KMS-11 (cell line): ENCODE measurements at regions not wholly inside any gene's neighbourhood (a gene's known extent, or its start where the extent isn't known, plus 50 kb on each side); places are given as distances from the start of the nearest gene placed in this dataset.

Source experiments
- H2AFZ ChIP-seq: fragments of 200-600 bp; sonication (generic); 2 replicates; pipeline ENCODE4 v1.6.1; 2016; ENCODE audit warnings: antibody characterized with exemption, mixed run types, low read depth
- H3K27ac ChIP-seq: fragments of 200-600 bp; sonication (generic); 2 replicates; pipeline ENCODE4 v1.6.1; 2016; ENCODE audit warnings: mild to moderate bottlenecking, mixed run types
- H3K27me3 ChIP-seq: fragments of 200-600 bp; sonication (generic); 2 replicates; pipeline ENCODE4 v1.6.1; 2017; ENCODE audit warnings: mild to moderate bottlenecking, low read depth, mixed run types, moderate library complexity; ENCODE audit not compliant: insufficient read depth
- H3K36me3 ChIP-seq: fragments of 200-600 bp; sonication (generic); 2 replicates; pipeline ENCODE4 v1.6.1; 2017; ENCODE audit warnings: mild to moderate bottlenecking, mixed run types; ENCODE audit not compliant: insufficient read depth
- H3K4me1 ChIP-seq: fragments of 200-600 bp; sonication (generic); 2 replicates; pipeline ENCODE4 v1.6.1; 2016; ENCODE audit warnings: mild to moderate bottlenecking, low read depth, mixed run types; ENCODE audit not compliant: poor library complexity, severe bottlenecking
- H3K4me2 ChIP-seq: fragments of 200-600 bp; sonication (generic); 2 replicates; pipeline ENCODE4 v1.7.0; 2016; ENCODE audit warnings: mild to moderate bottlenecking, mixed run types
- H3K4me3 ChIP-seq: fragments of 200-600 bp; sonication (generic); IDR thresholded peaks from 2 replicates; pipeline ENCODE4 v1.6.1; 2017; ENCODE audit warnings: low read depth, low read length, mixed read lengths; ENCODE audit not compliant: insufficient read depth
- H3K79me2 ChIP-seq: fragments of 200-600 bp; sonication (generic); 2 replicates; pipeline ENCODE4 v1.6.1; 2016; ENCODE audit warnings: low read depth, mixed run types; ENCODE audit not compliant: insufficient read depth
- H3K9ac ChIP-seq: fragments of 200-600 bp; sonication (generic); 2 replicates; pipeline ENCODE4 v1.6.1; 2016; ENCODE audit warnings: mild to moderate bottlenecking, mixed run types
- H4K20me1 ChIP-seq: fragments of 200-600 bp; sonication (generic); 2 replicates; pipeline ENCODE4 v1.6.1; 2016; ENCODE audit warnings: mild to moderate bottlenecking, mixed run types; ENCODE audit not compliant: insufficient read depth
- TF ChIP-seq, protein P1 (sequence below): fragments of 200-600 bp; sonication (generic); conservative IDR thresholded peaks from 2 replicates; pipeline ENCODE4 v1.6.1; 2017; ENCODE audit warnings: low read depth, mild to moderate bottlenecking, antibody characterized with exemption, low read length, moderate library complexity, mixed read lengths

DNA sequence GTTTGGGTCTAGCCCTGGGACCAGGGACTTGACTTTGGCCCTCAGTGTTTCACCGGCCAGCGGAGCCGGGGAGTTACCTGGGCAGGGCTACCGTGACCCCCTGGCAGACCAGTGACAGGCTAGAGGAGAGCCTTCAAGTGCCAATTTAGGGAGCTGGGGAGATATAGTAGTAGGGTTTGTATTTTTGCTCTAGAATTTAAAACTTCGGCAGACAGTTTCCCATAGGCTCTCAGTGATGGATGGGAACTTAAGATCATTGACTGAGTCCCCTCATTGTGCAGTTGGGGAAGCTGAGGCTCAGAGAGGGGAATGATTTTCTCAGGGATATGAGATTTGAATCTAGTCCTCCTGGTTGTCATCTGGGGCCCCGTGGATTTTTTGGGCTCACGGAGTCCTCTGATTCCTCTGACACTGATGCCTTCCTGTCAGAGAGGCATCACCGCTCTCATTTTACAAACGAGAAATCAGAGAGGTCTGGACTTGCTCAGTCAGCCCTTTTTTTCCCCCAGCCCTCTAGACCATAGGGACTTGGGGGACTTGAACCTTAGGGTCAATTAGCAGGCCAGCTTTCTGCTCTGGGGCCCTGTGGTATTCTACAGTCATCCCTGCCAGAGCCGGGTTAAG is 58.3 kb upstream of the ACOT11 start:
- H2AFZ ChIP-seq = peak overlapping the region; percentile 98
- H3K4me2 ChIP-seq = peak overlapping the region; percentile 95

DNA sequence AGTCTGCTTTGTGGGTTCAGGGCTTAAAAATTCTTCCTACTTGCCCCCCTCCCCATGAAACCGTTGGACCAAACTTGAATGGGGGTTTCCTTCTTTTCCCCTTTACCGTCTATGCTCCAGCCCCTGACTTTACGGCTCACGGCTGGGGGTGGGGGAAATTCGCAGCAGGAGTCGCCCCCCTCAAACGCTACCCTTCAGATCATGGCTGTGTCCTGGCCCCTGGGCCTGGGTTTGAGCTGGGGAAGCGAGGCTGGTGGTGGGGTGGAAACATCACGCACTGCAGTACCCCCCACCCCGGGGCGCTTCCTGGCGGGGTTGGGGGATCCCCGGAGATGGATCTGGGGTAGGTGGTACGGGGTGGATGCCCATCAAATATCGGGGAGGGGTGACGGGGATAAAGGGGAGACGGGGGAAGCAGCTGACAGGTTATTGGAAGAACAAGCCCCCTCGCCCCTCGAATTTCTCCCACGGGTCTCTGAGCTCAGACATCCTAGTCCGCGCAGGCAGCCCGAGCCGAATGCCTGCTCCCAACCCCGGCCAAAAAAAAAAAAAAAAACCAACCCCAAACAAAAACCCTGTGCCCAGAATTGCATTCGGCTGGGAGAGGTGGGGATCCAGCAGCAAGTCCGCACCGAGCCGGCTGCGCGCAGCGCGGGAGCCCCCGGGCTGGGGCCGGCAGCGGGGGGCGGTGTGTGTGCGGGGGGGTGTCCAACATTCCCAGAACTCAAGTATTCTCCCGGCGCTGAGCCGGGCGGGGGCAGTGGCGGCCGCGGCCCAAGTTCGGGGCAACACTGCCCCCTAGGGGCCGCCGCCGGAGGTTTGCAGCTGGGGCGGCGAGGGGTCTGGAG is 59.0 kb upstream of the ACOT11 start:
- H4K20me1 ChIP-seq = no peaks in the 10 kb centered on the region
- TF ChIP-seq, protein P1, sequence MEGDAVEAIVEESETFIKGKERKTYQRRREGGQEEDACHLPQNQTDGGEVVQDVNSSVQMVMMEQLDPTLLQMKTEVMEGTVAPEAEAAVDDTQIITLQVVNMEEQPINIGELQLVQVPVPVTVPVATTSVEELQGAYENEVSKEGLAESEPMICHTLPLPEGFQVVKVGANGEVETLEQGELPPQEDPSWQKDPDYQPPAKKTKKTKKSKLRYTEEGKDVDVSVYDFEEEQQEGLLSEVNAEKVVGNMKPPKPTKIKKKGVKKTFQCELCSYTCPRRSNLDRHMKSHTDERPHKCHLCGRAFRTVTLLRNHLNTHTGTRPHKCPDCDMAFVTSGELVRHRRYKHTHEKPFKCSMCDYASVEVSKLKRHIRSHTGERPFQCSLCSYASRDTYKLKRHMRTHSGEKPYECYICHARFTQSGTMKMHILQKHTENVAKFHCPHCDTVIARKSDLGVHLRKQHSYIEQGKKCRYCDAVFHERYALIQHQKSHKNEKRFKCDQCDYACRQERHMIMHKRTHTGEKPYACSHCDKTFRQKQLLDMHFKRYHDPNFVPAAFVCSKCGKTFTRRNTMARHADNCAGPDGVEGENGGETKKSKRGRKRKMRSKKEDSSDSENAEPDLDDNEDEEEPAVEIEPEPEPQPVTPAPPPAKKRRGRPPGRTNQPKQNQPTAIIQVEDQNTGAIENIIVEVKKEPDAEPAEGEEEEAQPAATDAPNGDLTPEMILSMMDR = peak; percentile 98
- H3K4me3 ChIP-seq = no peak overlapping the region
- H3K36me3 ChIP-seq = no peaks in the 10 kb centered on the region
- peak overlapping the region; percentile 95 for H3K4me2 ChIP-seq
- H2AFZ ChIP-seq = peak overlapping the region; percentile 98
- H3K9ac ChIP-seq = peak overlapping the region; percentile 95
- peak overlapping the region; percentile 88 for H3K27ac ChIP-seq
- H3K27me3 ChIP-seq = no peaks in the 10 kb centered on the region
- H3K79me2 ChIP-seq = no peaks in the 10 kb centered on the region
- peaks cover 14% of the 10 kb centered on the region for H3K4me1 ChIP-seq

More for the DNA sequence above, 58.3 kb upstream of the ACOT11 start:
- Histone ChIP-seq H3K27me3 (no peaks in the 10 kb centered on the region), H3K4me1 (peaks cover 14% of the 10 kb centered on the region), H3K36me3 (no peaks in the 10 kb centered on the region), H3K27ac (no peak overlapping the region), H4K20me1 (no peaks in the 10 kb centered on the region), H3K9ac (peak overlapping the region; percentile 95), H3K79me2 (no peaks in the 10 kb centered on the region), H3K4me3 (no peak overlapping the region)
- TF ChIP-seq, protein P1 = peak; percentile 68

DNA sequence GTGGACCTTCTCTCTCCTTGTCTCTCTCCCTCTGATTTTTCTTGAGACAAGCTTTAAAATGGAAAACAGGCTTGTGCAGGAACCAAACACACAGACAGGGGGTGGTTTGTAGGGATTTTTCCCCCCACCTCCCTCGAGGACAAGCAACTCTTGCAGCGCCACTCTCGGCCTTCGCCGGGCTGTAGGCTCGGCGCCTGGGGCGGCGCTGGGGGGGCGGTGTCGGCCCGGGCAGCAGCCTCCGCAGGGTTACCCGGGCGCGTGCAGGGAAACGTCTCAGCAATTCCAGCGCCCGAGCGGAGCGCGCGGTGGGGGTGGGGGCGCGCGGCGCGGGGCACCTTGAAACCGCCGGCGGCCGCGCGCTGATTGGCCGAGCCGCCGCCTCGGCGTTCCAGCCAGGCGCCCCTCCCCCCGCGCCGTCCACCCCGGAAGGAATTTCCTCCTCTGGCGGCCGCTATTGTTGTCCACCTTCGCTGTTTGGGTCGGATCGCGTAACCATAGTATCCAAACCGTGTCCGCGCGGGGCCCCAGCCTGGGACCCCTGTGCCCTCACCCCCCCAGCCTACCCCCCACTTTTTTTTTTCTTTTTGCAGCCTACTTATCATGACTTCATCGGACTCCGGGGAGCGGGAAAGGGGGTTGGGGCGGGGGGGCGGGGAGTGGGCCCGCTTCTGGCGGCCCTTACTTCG is 59.8 kb upstream of the ACOT11 start:
- TF ChIP-seq, protein P1 = no peak
- Histone ChIP-seq H2AFZ (peak overlapping the region; percentile 98), H3K4me3 (no peak overlapping the region), H4K20me1 (no peaks in the 10 kb centered on the region), H3K27me3 (no peaks in the 10 kb centered on the region), H3K36me3 (no peaks in the 10 kb centered on the region), H3K9ac (peak overlapping the region; percentile 95), H3K4me1 (peaks cover 14% of the 10 kb centered on the region), H3K4me2 (peak overlapping the region; percentile 95), H3K27ac (peak overlapping the region; percentile 88), H3K79me2 (no peaks in the 10 kb centered on the region)

DNA sequence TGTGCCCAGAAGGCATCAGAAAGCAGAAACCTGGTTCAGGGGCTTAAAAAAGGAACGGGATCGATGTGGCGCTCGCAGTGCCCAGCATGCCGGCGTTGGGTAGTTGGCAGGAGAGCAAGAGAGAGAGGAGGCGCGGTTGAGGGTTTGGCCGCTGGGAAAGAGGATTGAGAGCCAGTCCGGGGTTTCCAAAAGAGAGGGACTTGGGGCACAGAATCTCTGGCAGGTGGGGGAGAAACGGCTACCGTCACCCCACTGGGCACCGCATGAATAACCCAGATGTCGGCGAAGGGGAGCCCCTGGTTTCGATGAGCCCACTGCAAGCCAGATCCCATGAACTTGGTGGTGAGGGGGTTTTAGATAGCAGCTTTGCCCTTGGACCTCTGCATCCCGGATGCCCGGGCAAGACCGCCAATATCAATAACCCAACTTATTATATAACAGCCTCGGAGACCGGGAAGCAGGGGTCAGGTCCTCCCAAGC is 60.4 kb upstream of the ACOT11 start:
- H3K4me2 ChIP-seq = peak overlapping the region; percentile 95
- no peak overlapping the region for H3K4me3 ChIP-seq
- no peaks in the 10 kb centered on the region for H4K20me1 ChIP-seq
- no peaks in the 10 kb centered on the region for H3K36me3 ChIP-seq
- peak overlapping the region; percentile 95 for H3K9ac ChIP-seq
- peaks cover 14% of the 10 kb centered on the region for H3K4me1 ChIP-seq
- no peaks in the 10 kb centered on the region for H3K79me2 ChIP-seq
- 0 out of 2 replicates have a peak overlapping the region, but pooled peaks have one; percentile 88 for H3K27ac ChIP-seq
- TF ChIP-seq, protein P1 = no peak
- H3K27me3 ChIP-seq = no peaks in the 10 kb centered on the region
- peak overlapping the region; percentile 98 for H2AFZ ChIP-seq
